ENCODE measurements at regions not wholly inside any gene's neighbourhood (a gene's known extent, or its start where the extent isn't known, plus 50 kb on each side); places are given as distances from the start of the nearest gene placed in this dataset.

GRCh38 chr10:94213980-94214379 is 148.8 kb downstream of the NOC3L start:
- POLR2A ChIA-PET (ENCODE audit: low non-redundant PET), result no interaction called here
- no peak for DNase-seq (ENCODE audit: low spot score)
- TF ChIP-seq CTCF (conservative IDR thresholded peaks at IDR 0.05; ENCODE audit: low read depth), result no peak
- no peak overlapping the region for H3K27ac ChIP-seq
- CTCF ChIA-PET, result no interaction called here

- no peak for DNase-seq (ENCODE audit: low spot score)
- H3K27ac ChIP-seq, result no peak overlapping the region
- no peak for TF ChIP-seq CTCF (conservative IDR thresholded peaks at IDR 0.05; ENCODE audit: low read depth)
- POLR2A ChIA-PET (ENCODE audit: low non-redundant PET), result no interaction called here
- CTCF ChIA-PET, result no interaction called here
Measured at GRCh38 chr10:94214481-94214893, 148.3 kb downstream of the NOC3L start.

- ChIA-PET CTCF (interaction anchor here (0.7 kb wide), 1 partner anchor 195 kb away, joined by 3 read pairs; no protein-coding TSS in a partner anchor), POLR2A (ENCODE audit: low non-redundant PET) (no interaction called here)
- TF ChIP-seq CTCF (conservative IDR thresholded peaks at IDR 0.05; ENCODE audit: low read depth), result no peak
- DNase-seq (ENCODE audit: low spot score), result no peak
- no peak overlapping the region for H3K27ac ChIP-seq
Measured at GRCh38 chr10:94216201-94216600, 146.5 kb downstream of the NOC3L start.

- no peak for TF ChIP-seq CTCF (conservative IDR thresholded peaks at IDR 0.05; ENCODE audit: low read depth)
- DNase-seq (ENCODE audit: low spot score), result no peak
- POLR2A ChIA-PET (ENCODE audit: low non-redundant PET), result no interaction called here
- no peak overlapping the region for H3K27ac ChIP-seq
- CTCF ChIA-PET, result no interaction called here
Measured at GRCh38 chr10:94217411-94217810, 145.3 kb downstream of the NOC3L start.

GRCh38 chr10:94218493-94219183 is 144.1 kb downstream of the NOC3L start:
- ChIA-PET POLR2A (ENCODE audit: low non-redundant PET) (no interaction called here), CTCF (interaction anchor here (0.6 kb wide), 1 partner anchor 395 kb away, joined by 3 read pairs; no protein-coding TSS in a partner anchor)
- no peak for DNase-seq (ENCODE audit: low spot score)
- no peak for TF ChIP-seq CTCF (conservative IDR thresholded peaks at IDR 0.05; ENCODE audit: low read depth)
- H3K27ac ChIP-seq, result no peak overlapping the region

- ChIA-PET POLR2A (ENCODE audit: low non-redundant PET) (no interaction called here), CTCF (interaction anchor here (0.6 to 0.7 kb wide), 2 partner anchors 432 to 666 kb away, joined by 3 read pairs; no protein-coding TSS in a partner anchor)
- TF ChIP-seq CTCF (conservative IDR thresholded peaks at IDR 0.05; ENCODE audit: low read depth), result no peak
- DNase-seq (ENCODE audit: low spot score), result no peak
- no peak overlapping the region for H3K27ac ChIP-seq
Measured at GRCh38 chr10:94219829-94220228, 142.9 kb downstream of the NOC3L start.

Measured in RWPE1 (cell line).